HG02938 (cell line): ENCODE measurements at regions not wholly inside any gene's neighbourhood (a gene's known extent, or its start where the extent isn't known, plus 50 kb on each side); places are given as distances from the start of the nearest gene placed in this dataset.
"Not testable (repeated sequence)": the region's sequence is repeated elsewhere in the genome, so short reads cannot be mapped to it uniquely, and the experiment has no call there.

Experiments used
- ATAC-seq: cut with Tn5 transposase; IDR thresholded peaks from one replicate; pipeline ENCODE4 v1.9.1; 2021; ENCODE audit warnings: mild to moderate bottlenecking, moderate library complexity; ENCODE audit not compliant: unreplicated experiment

DNA sequence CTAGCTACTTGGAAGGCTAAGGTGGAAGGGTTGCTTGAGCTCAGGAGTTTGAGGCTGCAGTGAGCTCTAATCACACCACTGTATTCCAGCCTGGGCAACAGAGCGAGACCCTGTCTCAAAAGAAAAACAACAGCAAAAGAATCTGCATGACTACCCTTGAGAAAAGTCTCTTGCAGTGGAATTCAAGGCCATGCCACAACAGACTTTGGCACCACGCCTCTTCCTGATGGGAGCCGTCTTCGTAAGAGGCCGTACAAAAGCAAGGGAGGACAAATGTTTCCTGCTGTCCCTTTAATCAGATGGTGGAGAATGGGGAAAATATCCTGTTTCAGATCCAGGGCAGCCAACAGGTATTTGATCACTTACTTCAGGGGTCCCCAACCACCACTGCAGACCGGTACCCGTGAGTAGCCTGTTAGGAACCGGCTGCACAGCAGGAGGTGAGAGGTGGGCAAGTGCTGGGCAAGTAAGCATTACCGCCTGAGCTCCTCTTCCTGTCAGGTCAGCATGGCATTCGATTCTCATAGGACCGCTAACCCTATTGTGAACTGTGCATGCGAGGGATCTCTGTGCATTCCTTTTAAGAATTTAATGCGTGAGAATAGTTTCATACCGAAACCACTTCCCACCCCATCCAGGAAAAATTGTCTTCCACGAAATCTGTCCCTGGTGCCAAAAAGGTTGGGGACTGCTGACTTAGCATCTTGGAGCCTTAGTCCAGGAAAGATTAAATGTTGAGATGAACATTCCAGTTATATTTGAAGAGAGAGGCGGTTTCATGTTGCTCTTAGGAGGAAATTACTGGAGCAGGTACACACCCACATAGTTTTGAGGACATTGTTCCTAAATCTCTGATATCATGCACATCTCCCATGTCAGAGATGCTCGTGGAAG lies 94.4 kb upstream of the XPO1 start:
- ATAC-seq: no peak

DNA sequence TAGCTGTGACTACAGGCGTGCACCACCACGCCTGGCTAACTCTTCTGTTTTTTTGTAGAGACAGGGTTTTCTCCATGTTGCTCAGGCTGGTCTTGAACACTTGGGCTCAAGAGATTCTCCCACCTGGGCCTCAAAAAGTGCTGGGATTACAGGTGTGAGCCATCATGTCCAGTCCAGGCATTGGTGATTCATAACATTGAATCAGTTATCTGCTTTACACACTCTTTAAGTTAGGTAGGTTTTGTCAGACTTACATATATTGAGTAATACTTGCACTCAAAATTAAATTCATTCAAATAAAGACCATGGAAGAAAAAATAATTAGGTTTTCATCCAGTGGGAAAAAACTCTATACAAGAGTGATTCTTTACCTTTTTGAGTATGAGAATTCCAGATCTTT lies 93.2 kb upstream of the XPO1 start:
- no peak for ATAC-seq

DNA sequence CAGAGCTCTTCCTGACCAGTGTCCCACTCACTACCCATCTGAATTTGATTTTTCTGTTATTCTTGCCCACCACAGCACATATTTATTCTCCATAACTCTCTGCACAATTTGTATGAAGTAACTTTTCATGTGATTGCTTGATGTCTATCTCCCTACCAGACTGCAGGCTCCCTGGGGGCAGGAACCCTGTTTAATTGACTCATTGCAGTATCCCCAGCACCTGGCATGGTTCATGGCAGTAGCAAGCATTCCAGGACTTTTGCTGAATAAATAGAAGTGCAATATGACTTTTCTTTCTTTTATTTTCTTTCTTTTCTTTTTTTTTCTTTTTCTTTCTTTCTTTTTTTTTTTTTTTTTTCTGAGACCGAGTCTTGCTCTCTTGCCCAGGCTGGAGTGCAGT lies 88.7 kb upstream of the XPO1 start:
- ATAC-seq: no peak

DNA sequence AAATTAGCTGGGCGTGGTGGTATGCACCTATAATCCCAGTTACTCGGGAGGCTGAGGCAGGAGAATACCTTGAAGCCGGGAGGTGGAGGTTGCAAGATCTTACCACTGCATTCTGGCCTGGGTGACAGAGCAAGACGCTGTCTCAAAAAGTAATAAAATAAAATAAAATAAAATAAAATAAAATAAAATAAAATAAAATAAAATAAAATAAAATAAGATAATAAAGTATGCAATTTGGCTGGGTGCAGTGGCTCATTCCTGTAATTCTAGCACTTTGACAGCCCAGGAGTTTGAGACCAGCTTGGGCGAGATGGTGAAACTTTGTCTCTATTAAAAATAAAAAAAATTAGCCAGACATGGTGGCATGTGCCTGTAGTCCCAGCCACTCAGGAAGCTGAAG lies 85.6 kb upstream of the XPO1 start:
- ATAC-seq: no peak

DNA sequence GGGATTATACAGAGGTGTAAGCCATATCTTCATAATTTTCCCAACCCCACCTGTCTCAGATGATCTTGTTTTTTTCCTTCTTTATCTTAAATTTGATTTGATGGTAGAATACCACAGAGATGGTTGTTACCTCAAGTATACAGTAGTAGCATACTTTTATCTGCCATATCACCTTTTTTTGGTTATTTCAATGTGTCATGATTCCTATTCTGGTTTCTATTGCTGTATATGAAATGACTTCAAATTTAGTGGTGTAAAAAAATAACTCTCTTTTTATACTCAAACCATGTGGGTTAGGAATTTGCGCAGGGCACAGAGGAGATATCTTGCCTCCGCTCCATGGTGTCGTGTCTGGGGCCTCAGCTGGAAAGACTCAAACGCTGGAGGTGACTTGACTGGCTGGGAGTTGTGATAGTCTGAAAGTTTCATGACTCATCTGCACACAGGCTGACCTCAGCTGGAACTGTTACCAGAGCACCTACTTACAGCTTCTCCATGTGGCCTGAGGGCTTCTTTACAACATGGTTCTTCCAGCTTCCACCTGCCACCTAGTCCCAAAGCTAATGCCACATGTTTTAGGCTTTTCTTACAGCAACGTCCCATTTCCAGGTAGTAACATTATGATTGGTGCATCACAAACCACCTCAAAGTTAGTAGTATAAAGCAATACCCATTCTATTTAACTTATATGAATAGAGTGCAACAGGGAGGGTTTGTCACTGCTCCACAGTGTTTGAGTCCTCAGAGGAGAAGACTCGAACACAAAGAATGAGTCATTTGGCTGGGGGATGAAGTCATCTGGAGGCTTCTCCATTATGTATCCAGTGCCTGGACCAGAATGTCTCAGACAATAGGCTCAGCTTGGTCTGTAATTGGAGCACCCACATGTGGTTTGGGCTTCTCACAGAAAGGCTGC lies 82.3 kb upstream of the XPO1 start:
- no peak for ATAC-seq

DNA sequence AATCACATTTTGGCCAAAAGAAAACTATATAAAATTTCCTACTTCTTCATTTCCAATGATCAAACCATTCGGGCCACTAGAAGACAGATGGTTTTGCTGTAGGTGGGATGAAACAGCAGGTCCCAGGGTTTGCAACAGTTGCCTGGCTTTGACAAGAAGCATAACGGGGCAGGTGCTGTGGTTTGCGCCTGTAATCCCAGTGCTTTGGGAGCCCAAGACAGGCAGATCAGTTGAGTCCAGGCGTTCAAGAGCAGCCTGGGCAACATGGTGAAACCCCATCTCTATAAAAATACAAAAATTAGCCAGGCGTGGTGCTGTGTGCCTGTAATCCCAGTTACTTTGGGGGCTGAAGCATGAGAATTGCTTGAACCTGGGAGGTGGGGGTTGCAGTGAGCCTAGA lies 81.4 kb upstream of the XPO1 start:
- no peak for ATAC-seq

DNA sequence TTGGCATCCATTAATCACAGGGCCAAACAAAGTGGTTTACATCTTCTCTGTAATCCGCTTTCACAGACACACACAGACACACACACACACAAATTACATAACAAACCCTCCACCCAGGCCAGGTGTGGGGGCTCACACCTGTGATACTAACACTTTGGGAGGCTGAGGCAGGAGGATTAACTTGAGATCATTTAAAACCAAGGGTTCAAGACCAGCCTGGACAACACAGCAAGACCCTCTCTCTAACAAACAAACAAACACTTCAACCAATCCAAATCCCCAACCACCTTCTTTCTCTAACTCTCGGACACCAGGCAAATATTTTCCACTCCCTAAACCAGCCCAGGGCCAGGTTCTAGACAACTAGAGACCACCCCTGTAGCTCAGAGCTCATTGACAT lies 79.5 kb upstream of the XPO1 start:
- ATAC-seq: no peak

DNA sequence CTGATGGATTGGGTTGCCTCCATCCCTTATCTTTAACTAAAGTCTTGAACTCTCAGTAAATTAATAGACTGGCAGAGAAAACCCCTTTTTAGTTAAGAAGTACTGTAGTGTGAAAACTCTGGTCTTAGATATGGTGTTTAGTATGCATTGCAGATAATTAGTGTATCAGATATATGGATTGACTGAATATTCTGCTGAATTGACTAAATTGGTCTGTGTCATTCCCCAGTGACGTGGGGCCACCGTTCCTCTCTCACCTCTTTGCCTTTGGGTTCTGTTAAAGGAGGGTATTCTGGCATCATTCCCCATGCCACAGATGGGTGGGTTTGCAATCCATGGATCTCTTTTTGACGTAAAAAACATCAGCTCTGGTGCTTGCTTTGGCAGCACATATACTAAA lies 67.1 kb upstream of the XPO1 start:
- ATAC-seq: no peak

DNA sequence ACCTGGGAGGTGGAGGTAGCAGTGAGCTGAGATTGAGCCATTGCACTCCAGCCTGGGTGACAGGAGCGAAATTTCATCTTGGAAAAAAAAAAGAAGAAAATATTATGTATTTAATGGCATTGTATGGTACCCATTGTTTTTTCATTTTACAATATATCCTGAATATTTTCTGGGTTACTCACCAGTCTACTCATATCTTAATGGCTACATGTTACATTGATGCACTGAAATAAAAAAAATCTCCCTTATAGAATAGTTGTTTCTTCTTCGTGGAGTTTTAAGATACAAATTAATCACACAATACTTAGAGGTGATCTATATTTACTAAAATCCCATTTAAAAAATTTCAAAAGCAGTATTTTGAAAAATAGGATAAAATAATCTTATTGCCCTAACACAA lies 66.3 kb upstream of the XPO1 start:
- ATAC-seq: no peak

DNA sequence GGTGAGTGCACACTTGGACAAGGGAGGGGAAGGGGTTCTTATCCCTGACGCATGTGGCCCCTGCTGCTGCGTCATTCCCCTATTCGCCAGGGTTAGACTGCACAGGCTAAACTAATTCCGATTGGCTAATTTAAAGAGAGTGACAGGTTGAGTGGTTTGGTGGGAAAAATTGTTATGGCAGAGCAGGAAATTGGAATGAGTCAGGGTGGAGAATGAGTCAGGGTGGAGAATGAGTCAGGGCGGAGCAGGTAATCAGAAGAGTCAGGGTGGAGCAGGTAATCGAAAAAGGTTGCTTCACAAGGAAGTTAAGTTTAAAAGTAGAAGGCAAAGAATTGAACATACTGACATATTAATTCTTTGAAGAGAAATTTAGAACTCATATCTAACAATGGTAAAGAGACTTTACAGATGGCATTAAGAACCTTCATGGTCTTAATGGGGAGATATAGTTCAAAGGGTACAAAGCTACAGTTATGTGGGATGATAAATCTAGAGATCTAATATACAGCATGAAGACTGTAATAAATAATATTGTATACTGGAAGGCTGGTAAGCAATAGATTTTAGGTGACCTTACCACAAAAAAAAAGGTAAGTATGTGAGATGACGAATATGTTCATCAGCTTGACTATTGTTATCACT lies 60.5 kb upstream of the XPO1 start:
- not testable (repeated sequence) for ATAC-seq

DNA sequence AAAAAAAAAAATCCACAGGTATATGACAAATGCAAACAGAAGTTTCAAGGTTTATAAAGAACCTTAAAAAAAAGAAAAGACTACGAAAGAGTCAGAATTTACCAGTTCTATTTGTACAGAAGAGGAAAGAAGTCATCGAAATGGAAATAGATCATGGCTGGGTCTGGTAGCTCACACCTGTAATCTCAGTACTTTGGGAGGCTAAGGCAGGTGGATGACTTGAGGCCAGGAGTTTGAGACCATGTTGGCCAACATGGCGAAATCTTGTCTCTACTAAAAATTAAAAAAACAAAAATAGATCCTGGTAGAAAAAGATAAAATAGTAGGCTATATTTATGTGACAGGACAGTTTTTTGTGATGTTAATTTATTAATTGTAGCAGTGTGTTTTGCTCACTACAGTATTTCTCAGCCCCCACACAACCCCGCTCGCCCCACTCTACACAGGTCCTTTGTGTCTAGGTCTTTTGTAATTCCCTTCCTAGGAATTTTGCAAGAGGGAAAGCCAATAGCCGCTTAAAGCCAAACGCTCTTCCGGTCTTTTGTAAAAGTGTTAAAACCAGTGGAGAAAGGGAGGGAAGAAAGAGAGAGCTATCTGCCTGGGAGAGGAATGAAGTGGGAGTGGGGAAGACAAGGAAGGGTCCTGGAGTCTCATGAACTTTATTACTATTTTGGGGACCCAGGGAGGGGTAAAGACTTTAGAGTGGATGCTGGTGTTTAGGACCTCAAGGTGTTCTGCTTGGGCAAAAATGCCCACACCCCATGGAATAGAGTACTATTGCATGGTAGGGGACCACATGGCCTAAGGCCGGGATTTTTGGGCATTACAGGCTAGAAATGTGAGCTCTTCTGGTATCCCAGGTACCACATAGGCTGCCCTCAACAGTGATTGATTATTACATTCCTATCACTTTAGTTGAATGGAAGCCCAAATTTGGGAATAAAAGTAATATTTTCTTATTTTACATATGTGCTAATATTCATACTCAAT lies 59.4 kb upstream of the XPO1 start:
- no peak for ATAC-seq

DNA sequence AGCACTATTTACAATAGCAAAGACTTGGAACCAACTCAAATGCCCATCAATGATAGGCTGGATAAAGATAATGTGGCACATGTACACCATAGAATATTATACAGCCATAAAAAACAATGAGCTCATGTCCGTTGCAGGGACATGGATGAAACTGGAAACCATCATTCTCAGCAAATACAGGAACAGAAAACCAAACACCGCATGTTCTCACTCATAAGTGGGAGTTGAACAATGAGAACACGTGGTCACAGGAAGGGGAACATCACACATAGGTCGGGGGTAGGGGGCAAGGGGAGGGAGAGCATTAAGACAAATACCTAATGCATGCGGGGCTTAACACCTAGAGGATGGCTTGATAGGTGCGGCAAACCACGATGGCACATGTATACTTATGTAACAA lies 56.0 kb upstream of the XPO1 start:
- not testable (repeated sequence) for ATAC-seq

DNA sequence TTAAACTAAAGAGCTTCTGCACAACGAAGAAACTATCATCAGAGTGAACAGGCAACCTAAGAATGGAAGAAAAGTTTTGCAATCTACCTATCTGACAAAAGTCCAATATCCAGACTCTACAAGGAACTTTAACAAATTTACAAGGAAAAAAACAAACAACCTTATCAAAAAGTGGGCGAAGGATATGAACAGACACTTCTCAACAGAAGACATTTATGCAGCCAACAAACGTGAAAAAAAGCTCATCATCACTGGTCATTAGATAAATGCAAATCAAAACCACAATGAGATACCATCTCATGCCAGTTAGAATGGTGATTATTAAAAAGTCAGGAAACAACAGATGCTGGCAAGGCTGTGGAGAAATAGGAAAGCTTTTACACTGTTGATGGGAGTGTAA lies 55.5 kb upstream of the XPO1 start:
- not testable (repeated sequence) for ATAC-seq

DNA sequence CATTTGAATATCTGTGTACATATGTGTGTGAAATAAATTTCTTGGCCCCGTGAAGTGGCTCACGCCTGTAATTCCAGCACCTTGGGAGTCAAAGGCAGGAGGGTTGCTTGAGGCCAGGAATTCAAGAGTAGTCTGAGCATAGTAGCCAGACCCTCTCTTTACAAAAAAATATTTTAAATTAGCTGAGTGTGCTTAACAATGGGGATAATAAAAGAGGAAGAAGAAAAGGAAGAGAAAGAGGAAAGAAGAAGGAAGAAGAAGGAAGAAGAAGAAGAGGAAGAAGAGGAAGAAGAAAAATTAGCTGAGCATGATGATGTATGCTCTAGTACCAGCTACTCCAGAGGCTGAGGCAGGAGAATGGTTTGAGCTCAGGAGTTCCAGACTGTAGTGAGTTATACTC lies 52.1 kb upstream of the XPO1 start:
- ATAC-seq: no peak

DNA sequence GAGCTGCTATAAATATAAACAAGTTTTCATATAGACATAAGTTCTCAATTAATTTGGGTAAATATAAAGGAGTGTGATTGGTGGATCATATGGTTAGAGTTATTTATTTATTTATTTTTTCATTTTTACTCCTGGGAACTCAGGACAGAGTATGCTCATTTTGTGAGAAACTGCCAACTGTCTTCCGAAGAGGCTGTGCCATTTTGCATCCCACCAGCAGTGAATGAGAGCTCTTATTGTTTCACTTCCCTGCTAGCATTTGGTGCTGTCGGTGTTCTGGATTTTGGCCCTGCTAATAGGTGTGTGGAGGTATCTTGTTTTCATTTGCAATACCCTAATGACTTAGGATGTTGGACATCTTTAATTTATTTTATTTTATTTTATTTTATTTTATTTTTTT lies 50.4 kb upstream of the XPO1 start:
- no peak for ATAC-seq
